H1 (cell line): ENCODE measurements at regions not wholly inside any gene's neighbourhood (a gene's known extent, or its start where the extent isn't known, plus 50 kb on each side); places are given as distances from the start of the nearest gene placed in this dataset.

Source experiments
- CTCF ChIA-PET: fragments of 300-600 bp; sonication (Branson Sonifier 250); formaldehyde crosslinking; loops from one replicate; lab custom pipeline; 2021; ENCODE audit not compliant: partially characterized antibody; lab: Charles Lee
- POLR2A ChIA-PET: fragments of 300-600 bp; sonication (Branson Sonifier 250); formaldehyde crosslinking; loops from one replicate; lab custom pipeline; 2021; ENCODE audit warnings: inconsistent platforms; ENCODE audit not compliant: partially characterized antibody; lab: Charles Lee
- DNase-seq, 2 experiments: peaks; one replicate each; pipeline versions ENCODE4 v3.0.0 to v3.0.0-alpha.2; 2010 to 2022; ENCODE audit warnings: low spot score in 2 of 2, low read depth in 1 of 2, mixed read lengths in 1 of 2
- FAIRE-seq: peaks from 2 replicates; lab custom pipeline; 2011; peaks lifted over from hg19 to GRCh38; lab: Jason Lieb, UNC
- H2AFZ ChIP-seq: 2 replicates; pipeline ENCODE4 v1.8.1; 2012; ENCODE audit warnings: low read length, inconsistent platforms
- H2AK5ac ChIP-seq: 2 replicates; pipeline ENCODE4 v1.6.1; 2013; ENCODE audit warnings: low read depth, low read length
- H2BK120ac ChIP-seq: replicated peaks from 2 replicates; pipeline ENCODE3; 2013; ENCODE audit warnings: low read depth, low read length, inconsistent platforms
- H2BK12ac ChIP-seq: 2 replicates; pipeline ENCODE4 v1.6.1; 2013; ENCODE audit warnings: low read depth, low read length
- H2BK15ac ChIP-seq: 2 replicates; pipeline ENCODE4 v1.6.1; 2013; ENCODE audit warnings: low read length
- H2BK20ac ChIP-seq: 2 replicates; pipeline ENCODE4 v1.6.1; 2013; ENCODE audit warnings: low read length
- H2BK5ac ChIP-seq: 2 replicates; pipeline ENCODE4 v1.6.1; 2013; ENCODE audit warnings: low read depth, low read length
- H3K14ac ChIP-seq: 2 replicates; pipeline ENCODE4 v1.6.1; 2013; ENCODE audit warnings: inconsistent platforms; ENCODE audit not compliant: insufficient read length
- H3K18ac ChIP-seq: 2 replicates; pipeline ENCODE4 v1.6.1; 2013; ENCODE audit warnings: low read length; ENCODE audit errors: extremely low read depth
- H3K23ac ChIP-seq: 2 replicates; pipeline ENCODE4 v1.6.1; 2013; ENCODE audit warnings: inconsistent platforms; ENCODE audit not compliant: insufficient read length
- H3K23me2 ChIP-seq: 2 replicates; pipeline ENCODE4 v1.6.1; 2013; ENCODE audit warnings: low read depth, low read length
- H3K27ac ChIP-seq: 2 replicates; pipeline ENCODE4 v1.6.1; 2011; ENCODE audit warnings: low read depth, low read length, inconsistent platforms
- H3K27me3 ChIP-seq, 4 experiments: replicated peaks in 1 of 4; 1 replicate in 1 of 4; 2 replicates in 3 of 4; pipeline versions ENCODE4 v1.6.1 to v1.8.1; 2011 to 2013; ENCODE audit warnings: low read length in 3 of 4, mild to moderate bottlenecking in 3 of 4, inconsistent platforms in 2 of 4, mixed read lengths in 2 of 4, moderate library complexity in 1 of 4; ENCODE audit not compliant: control insufficient read depth in 3 of 4, insufficient read depth in 3 of 4; ENCODE audit errors: extremely low read depth in 1 of 4
- H3K36me3 ChIP-seq, 4 experiments: 2 replicates each; pipeline versions ENCODE4 v1.6.1 to v1.8.1; 2011 to 2013; ENCODE audit warnings: mild to moderate bottlenecking in 4 of 4, low read length in 3 of 4, moderate library complexity in 2 of 4, control low read depth in 1 of 4, inconsistent platforms in 1 of 4; ENCODE audit not compliant: insufficient read depth in 4 of 4, control insufficient read depth in 2 of 4
- H3K4ac ChIP-seq: replicated peaks from 2 replicates; pipeline ENCODE3; 2013; ENCODE audit warnings: low read length, low read depth, mixed read lengths, inconsistent platforms; ENCODE audit not compliant: insufficient read length
- H3K4me1 ChIP-seq, 4 experiments: replicated peaks in 1 of 4; 1 replicate in 1 of 4; 2 replicates in 3 of 4; pipeline versions ENCODE4 v1.6.1 to v1.8.1; 2011 to 2013; ENCODE audit warnings: low read length in 3 of 4, inconsistent platforms in 2 of 4, mixed read lengths in 1 of 4; ENCODE audit not compliant: insufficient read depth in 4 of 4, control insufficient read depth in 3 of 4
- H3K4me2 ChIP-seq, 2 experiments: 2 replicates each; pipeline versions ENCODE4 v1.6.1 to v1.8.1; 2011 to 2013; ENCODE audit warnings: low read depth in 2 of 2, low read length in 2 of 2, control low read depth in 1 of 2, inconsistent platforms in 1 of 2, mild to moderate bottlenecking in 1 of 2; ENCODE audit not compliant: insufficient read depth in 1 of 2
- H3K4me3 ChIP-seq, 4 experiments: fragments of 200-600, 300-600 bp in 1 of 4; sonication (generic), shearing (Covaris generic), sonication (Bioruptor Twin) in 1 of 4; 2 replicates each; pipeline versions ENCODE4 v1.5.1 to v1.8.1; 2011 to 2016; ENCODE audit warnings: low read length in 4 of 4, low read depth in 3 of 4, control low read depth in 2 of 4, inconsistent platforms in 2 of 4, mild to moderate bottlenecking in 2 of 4, mixed read lengths in 1 of 4, moderate library complexity in 1 of 4; ENCODE audit not compliant: insufficient read depth in 2 of 4; ENCODE audit errors: extremely low read depth in 1 of 4
- H3K56ac ChIP-seq: replicated peaks from 2 replicates; pipeline ENCODE3; 2013; ENCODE audit warnings: low read depth, mild to moderate bottlenecking, mixed read lengths, low read length, inconsistent platforms; ENCODE audit not compliant: insufficient read length
- H3K79me1 ChIP-seq: 2 replicates; pipeline ENCODE4 v1.6.1; 2013; ENCODE audit warnings: low read depth, low read length, control low read depth
- H3K79me2 ChIP-seq, 2 experiments: 2 replicates each; pipeline versions ENCODE4 v1.6.1 to v1.8.1; 2012 to 2013; ENCODE audit warnings: low read length in 2 of 2, mild to moderate bottlenecking in 2 of 2, inconsistent platforms in 1 of 2; ENCODE audit not compliant: insufficient read depth in 2 of 2, control insufficient read depth in 1 of 2
- H3K9ac ChIP-seq, 4 experiments: replicated peaks in 1 of 4; 1 replicate in 1 of 4; 2 replicates in 3 of 4; pipeline versions ENCODE4 v1.6.1 to v1.8.1; 2011 to 2013; ENCODE audit warnings: low read depth in 3 of 4, low read length in 3 of 4, control low read depth in 2 of 4, mild to moderate bottlenecking in 2 of 4, moderate library complexity in 2 of 4, inconsistent platforms in 1 of 4; ENCODE audit errors: extremely low read depth in 1 of 4
- H3K9me3 ChIP-seq, 2 experiments: 2 replicates each; pipeline versions ENCODE4 v1.6.1 to v1.8.1; 2012 to 2013; ENCODE audit warnings: mild to moderate bottlenecking in 2 of 2, moderate library complexity in 2 of 2, control low read depth in 1 of 2, inconsistent platforms in 1 of 2, low read depth in 1 of 2, low read length in 1 of 2, mixed read lengths in 1 of 2; ENCODE audit not compliant: insufficient read depth in 2 of 2
- H4K20me1 ChIP-seq, 2 experiments: replicated peaks in 1 of 2; 2 replicates each; pipeline versions ENCODE3 to v1.8.1; 2011 to 2013; ENCODE audit warnings: inconsistent platforms in 2 of 2, low read length in 2 of 2, mild to moderate bottlenecking in 1 of 2; ENCODE audit not compliant: insufficient read depth in 2 of 2, control insufficient read depth in 1 of 2
- H4K5ac ChIP-seq: 2 replicates; pipeline ENCODE4 v1.6.1; 2013; ENCODE audit warnings: low read length, low read depth, mixed read lengths, inconsistent platforms; ENCODE audit not compliant: insufficient read length
- H4K8ac ChIP-seq: 2 replicates; pipeline ENCODE4 v1.8.0; 2013; ENCODE audit warnings: mild to moderate bottlenecking, moderate library complexity, low read length, inconsistent platforms; ENCODE audit not compliant: insufficient read depth; ENCODE audit errors: extremely low read depth
- H4K91ac ChIP-seq: replicated peaks from 2 replicates; pipeline ENCODE3; 2013; ENCODE audit warnings: low read length, mixed read lengths, inconsistent platforms; ENCODE audit not compliant: insufficient read length
- BRCA1 ChIP-seq: IDR thresholded peaks from 2 replicates; pipeline ENCODE4 v1.6.1; 2012; ENCODE audit warnings: low read depth, low read length, improper control_type of control experiment
- GABPA ChIP-seq: IDR thresholded peaks from 2 replicates; pipeline ENCODE4 v1.6.1; 2011; ENCODE audit warnings: mild to moderate bottlenecking, low read length, moderate library complexity, borderline replicate concordance; ENCODE audit not compliant: insufficient read depth
- NRF1 ChIP-seq: IDR thresholded peaks from 2 replicates; pipeline ENCODE4 v1.6.1; 2011; ENCODE audit warnings: mild to moderate bottlenecking, low read depth, low read length, improper control_type of control experiment
- SP1 ChIP-seq: IDR thresholded peaks from 2 replicates; pipeline ENCODE4 v1.6.1; 2011; ENCODE audit warnings: low read depth, low read length
- TEAD4 ChIP-seq: IDR thresholded peaks from 2 replicates; pipeline ENCODE4 v1.6.1; 2012; ENCODE audit warnings: low read depth, low read length, inconsistent platforms, mixed read lengths
- ZNF274 ChIP-seq: IDR thresholded peaks from 2 replicates; pipeline ENCODE4 v1.7.0; 2012; ENCODE audit warnings: low read length, borderline replicate concordance; ENCODE audit errors: extremely low read depth
- WGBS, 2 experiments: shearing (Covaris generic) in 1 of 2; methylation state at CpG; one replicate each; pipeline versions ENCODE4 v1.1.6 to v1.1.7; 2013 to 2015; ENCODE audit warnings: low lambda C conversion rate in 2 of 2, mixed read lengths in 2 of 2, inconsistent platforms in 1 of 2, low coverage in 1 of 2, missing lambda C conversion rate in 1 of 2; ENCODE audit not compliant: insufficient replicate concordance in 2 of 2, insufficient coverage in 1 of 2, insufficient read length in 1 of 2; ENCODE audit errors: extremely low coverage in 1 of 2, missing lambda C conversion rate in 1 of 2; 5-methylcytosine and 5-hydroxymethylcytosine counted together

GRCh38 chr4:10197952-10198351 lies 81.4 kb upstream of the WDR1 start:
- DNase-seq (no peak), FAIRE-seq (no peak)
- H2BK15ac ChIP-seq = no peak overlapping the region
- no peaks in the 10 kb centered on the region for H3K4me1 ChIP-seq
- no peak overlapping the region for H2BK20ac ChIP-seq
- no peaks in the 10 kb centered on the region for H4K20me1 ChIP-seq
- TF ChIP-seq TEAD4 (no peak), ZNF274 (no peak), GABPA (no peak), NRF1 (no peak), BRCA1 (no peak), SP1 (no peak)
- H2AK5ac ChIP-seq = no peak overlapping the region
- no peak overlapping the region for H2BK12ac ChIP-seq
- no peak overlapping the region for H3K4me3 ChIP-seq
- H3K23ac ChIP-seq = no peak overlapping the region
- H2BK5ac ChIP-seq = no peak overlapping the region
- no peak overlapping the region for H3K18ac ChIP-seq
- no peaks in the 10 kb centered on the region for H3K23me2 ChIP-seq
- no peak overlapping the region for H4K91ac ChIP-seq
- CTCF ChIA-PET = interaction anchor here (0.7 to 2.5 kb wide), 6 partner anchors 11 to 354 kb away, joined by 3 to 8 read pairs (median 3); no protein-coding TSS in a partner anchor
- no peak overlapping the region for H3K4ac ChIP-seq
- H2BK120ac ChIP-seq = no peak overlapping the region
- H3K9ac ChIP-seq = no peak overlapping the region
- H3K27me3 ChIP-seq = no peaks in the 10 kb centered on the region
- H3K56ac ChIP-seq = no peak overlapping the region
- H3K27ac ChIP-seq = no peak overlapping the region
- H4K8ac ChIP-seq = no peak overlapping the region
- POLR2A ChIA-PET = no interaction called here
- H3K79me2 ChIP-seq = no peaks in the 10 kb centered on the region
- WGBS, 2 experiments = 86% methylated on average over 7 of the region's 7 CpGs; no CpG with 5 or more reads in 1 of the 2 experiments
- H3K36me3 ChIP-seq = no peaks in the 10 kb centered on the region
- H4K5ac ChIP-seq = no peak overlapping the region
- no peaks in the 10 kb centered on the region for H3K9me3 ChIP-seq
- H3K14ac ChIP-seq = no peak overlapping the region
- H3K4me2 ChIP-seq = no peak overlapping the region
- no peak overlapping the region for H2AFZ ChIP-seq
- H3K79me1 ChIP-seq = no peaks in the 10 kb centered on the region
